ENCODE measurements at regions not wholly inside any gene's neighbourhood (a gene's known extent, or its start where the extent isn't known, plus 50 kb on each side); places are given as distances from the start of the nearest gene placed in this dataset.

GRCh38 chr10:28418069-28418468, 114.8 kb upstream of the WAC start:
- ATAC-seq (no peak), DNase-seq (ENCODE audit: low read depth, low spot score) (no peak)
- Histone ChIP-seq H3K27me3 (ENCODE audit: insufficient read depth, low read length) (no peaks in the 10 kb centered on the region), H3K4me2 (ENCODE audit: low read length) (no peak overlapping the region), H4K20me1 (ENCODE audit: insufficient read depth) (no peaks in the 10 kb centered on the region), H3K36me3 (ENCODE audit: control insufficient read depth in 1 of 2, insufficient read depth in 2 of 2, low read length in 2 of 2) (no peaks in the 10 kb centered on the region), H2AFZ (ENCODE audit: low read depth, low read length, poor library complexity, severe bottlenecking) (no peak overlapping the region), H3K4me1 (ENCODE audit: control insufficient read depth in 1 of 2, insufficient read depth in 2 of 2, low read length in 2 of 2) (no peaks in the 10 kb centered on the region), H3K9ac (ENCODE audit: low read length) (no peak overlapping the region), H3K9me2 (ENCODE audit: insufficient read depth) (no peaks in the 10 kb centered on the region), H3K79me2 (ENCODE audit: insufficient read depth, low read length) (no peaks in the 10 kb centered on the region), H3K9me3 (ENCODE audit: control insufficient read depth in 1 of 2, insufficient read depth in 1 of 2, low read depth in 1 of 2, low read length in 2 of 2) (no peaks in the 10 kb centered on the region), H3K4me3 (replicated peaks in 1 of 2; ENCODE audit: low read depth in 1 of 2, low read length in 2 of 2) (no peak overlapping the region), H3K27ac (ENCODE audit: low read depth, low read length) (no peak overlapping the region)
- TF ChIP-seq SRF (IDR thresholded peaks at IDR 0.05; ENCODE audit: low read depth) (no peak), CEBPB (IDR thresholded peaks at IDR 0.05; ENCODE audit: low read depth) (no peak), EGR1 (IDR thresholded peaks at IDR 0.05; ENCODE audit: low read depth) (no peak), YY1 (IDR thresholded peaks at IDR 0.05; ENCODE audit: extremely low read depth, insufficient replicate concordance, low read depth, low read length) (no peak), CTCF (IDR thresholded peaks at IDR 0.05 in 2 of 3, conservative IDR thresholded peaks at IDR 0.05 in 1 of 3; ENCODE audit: borderline replicate concordance in 1 of 3, insufficient read depth in 1 of 3, low read depth in 2 of 3, low read length in 2 of 3) (no peak), MAX (IDR thresholded peaks at IDR 0.05) (no peak), POLR2AphosphoS5 (IDR thresholded peaks at IDR 0.05; ENCODE audit: low read depth, low read length) (no peak), CBX3 (IDR thresholded peaks at IDR 0.05; ENCODE audit: low read depth) (no peak), JUND (IDR thresholded peaks at IDR 0.05) (no peak), ZBTB33 (IDR thresholded peaks at IDR 0.05; ENCODE audit: extremely low read depth, insufficient replicate concordance, low read length) (no peak), RAD21 (IDR thresholded peaks at IDR 0.05; ENCODE audit: low read depth) (no peak), ELF1 (IDR thresholded peaks at IDR 0.05; ENCODE audit: borderline replicate concordance, low read depth) (no peak), SIN3A (IDR thresholded peaks at IDR 0.05; ENCODE audit: low read depth) (no peak), ATF3 (IDR thresholded peaks at IDR 0.05) (no peak), SP1 (IDR thresholded peaks at IDR 0.05; ENCODE audit: low read depth) (no peak)
- TF ChIP-seq, protein P1, sequence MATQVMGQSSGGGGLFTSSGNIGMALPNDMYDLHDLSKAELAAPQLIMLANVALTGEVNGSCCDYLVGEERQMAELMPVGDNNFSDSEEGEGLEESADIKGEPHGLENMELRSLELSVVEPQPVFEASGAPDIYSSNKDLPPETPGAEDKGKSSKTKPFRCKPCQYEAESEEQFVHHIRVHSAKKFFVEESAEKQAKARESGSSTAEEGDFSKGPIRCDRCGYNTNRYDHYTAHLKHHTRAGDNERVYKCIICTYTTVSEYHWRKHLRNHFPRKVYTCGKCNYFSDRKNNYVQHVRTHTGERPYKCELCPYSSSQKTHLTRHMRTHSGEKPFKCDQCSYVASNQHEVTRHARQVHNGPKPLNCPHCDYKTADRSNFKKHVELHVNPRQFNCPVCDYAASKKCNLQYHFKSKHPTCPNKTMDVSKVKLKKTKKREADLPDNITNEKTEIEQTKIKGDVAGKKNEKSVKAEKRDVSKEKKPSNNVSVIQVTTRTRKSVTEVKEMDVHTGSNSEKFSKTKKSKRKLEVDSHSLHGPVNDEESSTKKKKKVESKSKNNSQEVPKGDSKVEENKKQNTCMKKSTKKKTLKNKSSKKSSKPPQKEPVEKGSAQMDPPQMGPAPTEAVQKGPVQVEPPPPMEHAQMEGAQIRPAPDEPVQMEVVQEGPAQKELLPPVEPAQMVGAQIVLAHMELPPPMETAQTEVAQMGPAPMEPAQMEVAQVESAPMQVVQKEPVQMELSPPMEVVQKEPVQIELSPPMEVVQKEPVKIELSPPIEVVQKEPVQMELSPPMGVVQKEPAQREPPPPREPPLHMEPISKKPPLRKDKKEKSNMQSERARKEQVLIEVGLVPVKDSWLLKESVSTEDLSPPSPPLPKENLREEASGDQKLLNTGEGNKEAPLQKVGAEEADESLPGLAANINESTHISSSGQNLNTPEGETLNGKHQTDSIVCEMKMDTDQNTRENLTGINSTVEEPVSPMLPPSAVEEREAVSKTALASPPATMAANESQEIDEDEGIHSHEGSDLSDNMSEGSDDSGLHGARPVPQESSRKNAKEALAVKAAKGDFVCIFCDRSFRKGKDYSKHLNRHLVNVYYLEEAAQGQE (IDR thresholded peaks at IDR 0.05; ENCODE audit: low read depth): no peak
- POLR2A ChIA-PET: no interaction called here
- RAD21 ChIA-PET (ENCODE audit: low non-redundant PET in 1 of 2, low total read pairs in 2 of 2, uncharacterized antibody in 2 of 2, unreplicated experiment in 2 of 2): no interaction called here
- BruUV-seq (replicated peaks): no TSS peak
- CTCF ChIA-PET: no interaction called here
- intact Hi-C loops (cut with micrococcal nuclease): no loop called here
